OCI-LY7 (cell line): ENCODE measurements at regions not wholly inside any gene's neighbourhood (a gene's known extent, or its start where the extent isn't known, plus 50 kb on each side); places are given as distances from the start of the nearest gene placed in this dataset.

Experiments used
- BruUV-seq: library from RNA; stranded (reverse); fragments of 400-500 nt; replicated peaks from 2 replicates; lab custom pipeline; 2021; lab: Mats Ljungman, UMichigan
- CTCF ChIA-PET: fragments of 300-600 bp; sonication (Branson Sonifier 250); formaldehyde crosslinking; loops from one replicate; lab custom pipeline; 2022; ENCODE audit warnings: antibody characterized with exemption; ENCODE audit not compliant: unreplicated experiment; lab: Charles Lee
- POLR2A ChIA-PET: fragments of 300-600 bp; sonication (Branson Sonifier 250); formaldehyde crosslinking; loops from one replicate; lab custom pipeline; 2022; ENCODE audit warnings: antibody characterized with exemption; lab: Charles Lee
- DNase-seq: peaks from one replicate; pipeline ENCODE4 v3.0.0-alpha.2; 2015; ENCODE audit warnings: low spot score
- H2AFZ ChIP-seq: fragments of 200-600 bp; sonication (generic), shearing (Covaris generic); 2 replicates; pipeline ENCODE4 v1.6.1; 2014; ENCODE audit warnings: mild to moderate bottlenecking, antibody characterized with exemption, low read length, moderate library complexity
- H3K27ac ChIP-seq: fragments of 200-600 bp; sonication (generic); 2 replicates; pipeline ENCODE4 v1.5.1; 2014; ENCODE audit warnings: mixed run types, low read depth, mild to moderate bottlenecking, moderate library complexity, low read length, inconsistent platforms; ENCODE audit not compliant: poor library complexity, severe bottlenecking
- H3K36me3 ChIP-seq: fragments of 200-600 bp; sonication (generic); 2 replicates; pipeline ENCODE4 v1.6.1; 2014; ENCODE audit warnings: mild to moderate bottlenecking, antibody characterized with exemption, low read length, moderate library complexity, mixed read lengths; ENCODE audit not compliant: insufficient read depth
- H3K4me1 ChIP-seq: fragments of 200-600 bp; sonication (generic); 2 replicates; pipeline ENCODE4 v1.5.1; 2014; ENCODE audit warnings: mild to moderate bottlenecking, low read length; ENCODE audit not compliant: insufficient read depth, poor library complexity, severe bottlenecking
- H3K4me2 ChIP-seq: fragments of 200-600 bp; sonication (generic); 2 replicates; pipeline ENCODE4 v1.6.1; 2014; ENCODE audit warnings: mild to moderate bottlenecking, low read length
- H3K4me3 ChIP-seq: fragments of 200-600 bp; sonication (generic); 2 replicates; pipeline ENCODE4 v1.5.1; 2014; ENCODE audit warnings: mild to moderate bottlenecking, low read depth, low read length; ENCODE audit not compliant: poor library complexity, severe bottlenecking
- H3K79me2 ChIP-seq: fragments of 200-600 bp; sonication (generic); 2 replicates; pipeline ENCODE4 v1.6.1; 2016; ENCODE audit warnings: low read depth, mild to moderate bottlenecking, low read length, moderate library complexity, mixed read lengths; ENCODE audit not compliant: insufficient read depth
- H3K9me2 ChIP-seq: fragments of 200-600 bp; sonication (generic); 2 replicates; pipeline ENCODE4 v1.6.1; 2016; ENCODE audit warnings: mild to moderate bottlenecking, low read length, mixed read lengths; ENCODE audit not compliant: insufficient read depth
- H3K9me3 ChIP-seq: fragments of 200-600 bp; sonication (generic); 2 replicates; pipeline ENCODE4 v1.6.1; 2014; ENCODE audit warnings: mild to moderate bottlenecking, mixed run types, low read length, mixed read lengths
- H4K20me1 ChIP-seq: fragments of 200-600 bp; sonication (generic); 2 replicates; pipeline ENCODE4 v1.6.1; 2014; ENCODE audit warnings: mild to moderate bottlenecking, antibody characterized with exemption, low read length, moderate library complexity, mixed read lengths; ENCODE audit not compliant: insufficient read depth
- CTCF ChIP-seq: fragments of 200-600 bp; sonication (generic); conservative IDR thresholded peaks from 2 replicates; pipeline ENCODE4 v1.5.1; 2014; ENCODE audit warnings: mild to moderate bottlenecking, antibody characterized with exemption, low read length, moderate library complexity, mixed read lengths
- EZH2phosphoT487 ChIP-seq: fragments of 200-600 bp; sonication (generic); IDR thresholded peaks from 2 replicates; pipeline ENCODE4 v1.6.1; 2018; ENCODE audit warnings: low read depth, borderline replicate concordance, mild to moderate bottlenecking, mixed run types, antibody characterized with exemption, low read length, moderate library complexity, mixed read lengths
- intact Hi-C: fragments of 100-400 bp; cut with micrococcal nuclease; formaldehyde crosslinking; loops from one replicate; pipeline ENCODE4 v1.10.0; 2022; ENCODE audit not compliant: unreplicated experiment

DNA sequence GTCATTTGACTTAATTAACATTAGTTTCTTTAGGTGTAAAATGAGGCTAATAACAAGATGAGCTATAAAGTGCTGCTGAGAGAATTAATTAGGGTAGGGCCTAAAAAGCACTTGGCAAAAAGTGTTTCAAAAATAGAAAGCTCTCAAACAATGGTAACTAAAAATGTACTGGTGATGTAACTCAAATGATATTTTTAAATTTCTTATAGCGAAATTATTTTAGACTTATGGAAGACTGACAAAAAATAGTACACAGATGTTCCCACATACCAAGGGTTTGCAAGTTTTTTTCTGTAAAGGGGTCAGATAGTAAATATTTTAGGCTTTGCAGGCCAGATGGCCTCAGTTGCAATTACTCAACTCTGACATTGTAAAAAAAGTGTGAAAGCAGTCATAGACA is 190.7 kb upstream of the UFL1 start:
- intact Hi-C loops: no loop called here
- ChIA-PET POLR2A (no interaction called here), CTCF (no interaction called here)
- no peak overlapping the region for H3K4me2 ChIP-seq
- no peaks in the 10 kb centered on the region for H3K79me2 ChIP-seq
- no peak for DNase-seq
- H3K4me3 ChIP-seq: no peak overlapping the region
- no peaks in the 10 kb centered on the region for H3K36me3 ChIP-seq
- H2AFZ ChIP-seq: no peak overlapping the region
- H3K27ac ChIP-seq: no peak overlapping the region
- no peaks in the 10 kb centered on the region for H3K4me1 ChIP-seq
- H4K20me1 ChIP-seq: no peaks in the 10 kb centered on the region
- H3K9me3 ChIP-seq: no peaks in the 10 kb centered on the region
- BruUV-seq: no TSS peak
- no peaks in the 10 kb centered on the region for H3K9me2 ChIP-seq
- TF ChIP-seq EZH2phosphoT487: no peak
- no peak for TF ChIP-seq CTCF

- intact Hi-C loops: no loop called here
- Histone ChIP-seq H3K79me2 (no peaks in the 10 kb centered on the region), H4K20me1 (no peaks in the 10 kb centered on the region), H3K9me2 (no peaks in the 10 kb centered on the region), H3K4me3 (no peak overlapping the region), H3K4me1 (no peaks in the 10 kb centered on the region), H3K4me2 (no peak overlapping the region), H3K36me3 (no peaks in the 10 kb centered on the region), H3K27ac (no peak overlapping the region), H3K9me3 (no peaks in the 10 kb centered on the region), H2AFZ (no peak overlapping the region)
- ChIA-PET CTCF (no interaction called here), POLR2A (no interaction called here)
- TF ChIP-seq EZH2phosphoT487 (no peak), CTCF (no peak)
- BruUV-seq: no TSS peak
- no peak for DNase-seq
Measured at GRCh38 chr6:96340164-96340563, 181.4 kb upstream of the UFL1 start.

GRCh38 chr6:96345501-96345900 is 176.1 kb upstream of the UFL1 start:
- no TSS peak for BruUV-seq
- Histone ChIP-seq H4K20me1 (no peaks in the 10 kb centered on the region), H3K27ac (no peak overlapping the region), H3K9me2 (no peaks in the 10 kb centered on the region), H3K4me2 (no peak overlapping the region), H3K36me3 (no peaks in the 10 kb centered on the region), H3K9me3 (no peaks in the 10 kb centered on the region), H3K4me3 (no peak overlapping the region), H2AFZ (no peak overlapping the region), H3K79me2 (no peaks in the 10 kb centered on the region), H3K4me1 (no peaks in the 10 kb centered on the region)
- POLR2A ChIA-PET: no interaction called here
- intact Hi-C loops: no loop called here
- CTCF ChIA-PET: no interaction called here
- TF ChIP-seq CTCF (no peak), EZH2phosphoT487 (no peak)
- DNase-seq: no peak
